ENCODE measurements at regions not wholly inside any gene's neighbourhood (a gene's known extent, or its start where the extent isn't known, plus 50 kb on each side); places are given as distances from the start of the nearest gene placed in this dataset.

DNA sequence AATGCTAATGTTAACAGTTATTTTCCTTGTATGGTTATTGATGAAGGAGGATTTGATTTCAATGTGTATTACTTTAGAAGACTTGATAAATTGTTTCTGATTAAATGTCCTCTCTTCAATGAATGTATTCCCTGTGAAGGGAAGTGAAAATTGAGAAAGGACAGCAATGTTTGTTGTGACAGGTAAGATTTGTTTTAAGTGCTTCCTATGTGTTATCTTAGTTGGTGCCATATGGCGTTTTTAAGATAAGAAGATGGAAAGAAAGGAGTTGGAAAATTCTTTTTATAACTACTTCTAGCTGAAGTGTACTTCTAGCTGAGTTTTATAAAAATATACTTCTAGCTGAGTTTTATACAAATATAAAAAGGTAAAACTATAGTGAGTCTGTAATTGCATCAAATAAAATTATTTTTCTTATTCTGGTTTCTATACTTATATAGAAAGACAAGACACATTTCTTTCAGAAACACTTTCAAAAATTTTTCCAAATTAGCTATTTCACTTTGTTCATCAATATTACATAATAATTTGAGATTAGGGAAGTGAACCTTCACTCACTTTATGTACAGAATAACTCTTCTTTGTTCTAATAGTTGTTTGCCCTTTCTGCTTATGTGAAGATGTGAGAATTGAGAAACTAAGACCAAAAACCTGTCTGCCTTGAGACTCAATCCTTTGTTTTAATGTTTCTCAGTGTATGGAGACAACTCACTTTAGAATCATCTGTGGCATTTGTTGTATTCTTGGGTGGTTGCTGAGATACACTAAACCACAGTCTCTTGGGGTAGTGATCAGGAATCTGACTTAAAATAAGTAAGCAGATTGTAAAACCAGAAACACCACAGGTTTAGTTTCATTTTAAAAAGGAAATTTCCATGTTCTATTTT is 382.9 kb upstream of the B3GALT2 start:
- TF ChIP-seq CTCF (IDR thresholded peaks at IDR 0.05; ENCODE audit: borderline replicate concordance, extremely low read depth, low read length, poor library complexity, severe bottlenecking) (no peak), EZH2 (IDR thresholded peaks at IDR 0.05; ENCODE audit: borderline replicate concordance, low read depth, low read length, severe bottlenecking) (no peak)
